GM18868 (cell line): ENCODE measurements at regions not wholly inside any gene's neighbourhood (a gene's known extent, or its start where the extent isn't known, plus 50 kb on each side); places are given as distances from the start of the nearest gene placed in this dataset.
"Not testable (repeated sequence)": the region's sequence is repeated elsewhere in the genome, so short reads cannot be mapped to it uniquely, and the experiment has no call there.

Experiments used
- ATAC-seq: cut with Tn5 transposase; IDR thresholded peaks from one replicate; pipeline ENCODE4 v1.9.1; 2021; ENCODE audit warnings: mild to moderate bottlenecking, moderate library complexity; ENCODE audit not compliant: unreplicated experiment

- no peak for ATAC-seq
Observed at GRCh38 chr1:38672692-38673091, 186.9 kb downstream of the RRAGC start.

- no peak for ATAC-seq
Observed at GRCh38 chr1:38671221-38671620, 188.4 kb downstream of the RRAGC start.

GRCh38 chr1:38670544-38671122 lies 188.9 kb downstream of the RRAGC start:
- no peak for ATAC-seq

- no peak for ATAC-seq
Observed at GRCh38 chr1:38667626-38668025, 191.9 kb downstream of the RRAGC start.

- no peak for ATAC-seq
Observed at GRCh38 chr1:38662126-38662525, 197.4 kb downstream of the RRAGC start.

GRCh38 chr1:38658883-38659282 lies 200.7 kb downstream of the RRAGC start:
- no peak for ATAC-seq

GRCh38 chr1:38657873-38658272 lies 201.7 kb downstream of the RRAGC start:
- ATAC-seq = no peak

- ATAC-seq = no peak
Observed at GRCh38 chr1:38657207-38657840, 202.2 kb downstream of the RRAGC start.

- no peak for ATAC-seq
Observed at GRCh38 chr1:38656726-38657125, 202.8 kb downstream of the RRAGC start.

- ATAC-seq = no peak
Observed at GRCh38 chr1:38652217-38652616, 207.4 kb downstream of the RRAGC start.

- ATAC-seq = no peak
Observed at GRCh38 chr1:38651669-38652068, 207.9 kb downstream of the RRAGC start.

GRCh38 chr1:38648417-38648816 lies 211.2 kb downstream of the RRAGC start:
- ATAC-seq = no peak

GRCh38 chr1:38647341-38647740 lies 212.2 kb downstream of the RRAGC start:
- ATAC-seq = not testable (repeated sequence)

- no peak for ATAC-seq
Observed at GRCh38 chr1:38644092-38644491, 215.5 kb downstream of the RRAGC start.

GRCh38 chr1:38641661-38642060 lies 217.9 kb downstream of the RRAGC start:
- no peak for ATAC-seq

GRCh38 chr1:38640371-38640770 lies 219.2 kb downstream of the RRAGC start:
- ATAC-seq = no peak

GRCh38 chr1:38628241-38628640 lies 231.3 kb downstream of the RRAGC start:
- no peak for ATAC-seq

GRCh38 chr1:38625939-38626338 lies 233.6 kb downstream of the RRAGC start:
- no peak for ATAC-seq

- ATAC-seq = no peak
Observed at GRCh38 chr1:38624336-38625039, 235.1 kb downstream of the RRAGC start.

GRCh38 chr1:38623529-38623928 lies 236.0 kb downstream of the RRAGC start:
- ATAC-seq = no peak

GRCh38 chr1:38622197-38622596 lies 237.4 kb downstream of the RRAGC start:
- no peak for ATAC-seq

GRCh38 chr1:38616846-38617245 lies 242.7 kb downstream of the RRAGC start:
- ATAC-seq = no peak
